Common myeloid progenitor, CD34-positive (primary cell): ENCODE measurements at regions not wholly inside any gene's neighbourhood (a gene's known extent, or its start where the extent isn't known, plus 50 kb on each side); places are given as distances from the start of the nearest gene placed in this dataset.

Source experiments
- CTCF ChIA-PET: fragments of 350-600 bp; sonication (Branson Sonifier 250); formaldehyde crosslinking; loops from one replicate; lab custom pipeline; 2021; ENCODE audit warnings: antibody characterized with exemption; lab: Charles Lee
- POLR2A ChIA-PET: fragments of 350-600 bp; sonication (Branson Sonifier 250); formaldehyde crosslinking; loops from one replicate; lab custom pipeline; 2021; ENCODE audit warnings: antibody characterized with exemption; lab: Charles Lee
- DNase-seq, 3 donors: peaks; one replicate each; pipeline versions ENCODE4 v3.0.0 to v3.0.0-alpha.2; 2013
- H3K27ac ChIP-seq, 2 experiments: 1 replicate in 1 of 2; 2 replicates in 1 of 2; pipeline ENCODE4 v1.7.0; 2013; ENCODE audit warnings: inconsistent platforms in 2 of 2, low read length in 2 of 2, mild to moderate bottlenecking in 2 of 2, low read depth in 1 of 2, moderate library complexity in 1 of 2; ENCODE audit not compliant: severe bottlenecking in 2 of 2, insufficient read depth in 1 of 2, poor library complexity in 1 of 2
- H3K27me3 ChIP-seq, 5 experiments: replicated peaks in 2 of 5; 1 replicate in 3 of 5; 2 replicates in 2 of 5; pipeline versions ENCODE4 v1.6.1 to v1.7.0; 2013; ENCODE audit warnings: low read length in 4 of 5, mild to moderate bottlenecking in 2 of 5, moderate library complexity in 2 of 5, inconsistent platforms in 1 of 5; ENCODE audit not compliant: insufficient read depth in 5 of 5, control insufficient read depth in 4 of 5
- H3K36me3 ChIP-seq, 4 experiments: 1 replicate in 2 of 4; 2 replicates in 2 of 4; pipeline versions ENCODE4 v1.6.1 to v1.7.0; 2013; ENCODE audit warnings: low read length in 3 of 4, control low read depth in 1 of 4, mild to moderate bottlenecking in 1 of 4; ENCODE audit not compliant: control insufficient read depth in 4 of 4, insufficient read depth in 4 of 4
- H3K4me1 ChIP-seq, 4 experiments: 1 replicate in 3 of 4; 2 replicates in 1 of 4; pipeline versions ENCODE4 v1.6.1 to v1.7.1; 2013; ENCODE audit warnings: low read length in 3 of 4, mild to moderate bottlenecking in 3 of 4, control low read depth in 1 of 4, inconsistent platforms in 1 of 4, moderate library complexity in 1 of 4; ENCODE audit not compliant: control insufficient read depth in 4 of 4, insufficient read depth in 4 of 4; ENCODE audit errors: control extremely low read depth in 1 of 4
- H3K4me3 ChIP-seq, 7 experiments: 1 replicate in 4 of 7; 2 replicates in 3 of 7; pipeline versions ENCODE4 v1.5.1 to v1.7.0; 2013; ENCODE audit warnings: mild to moderate bottlenecking in 7 of 7, low read length in 6 of 7, moderate library complexity in 6 of 7, inconsistent platforms in 2 of 7, low read depth in 2 of 7, control low read depth in 1 of 7; ENCODE audit not compliant: insufficient read depth in 4 of 7, control insufficient read depth in 1 of 7; ENCODE audit errors: extremely low read depth in 1 of 7
- H3K9me3 ChIP-seq, 5 experiments: 1 replicate in 4 of 5; 2 replicates in 1 of 5; pipeline versions ENCODE4 v1.6.1 to v1.7.1; 2013; ENCODE audit warnings: low read length in 4 of 5, mild to moderate bottlenecking in 2 of 5, inconsistent platforms in 1 of 5, low read depth in 1 of 5, moderate library complexity in 1 of 5; ENCODE audit not compliant: control insufficient read depth in 4 of 5, insufficient read depth in 2 of 5; ENCODE audit errors: control extremely low read depth in 1 of 5
- WGBS: methylation state at CpG from one replicate; pipeline ENCODE4 v1.1.5; 2013; ENCODE audit not compliant: insufficient coverage; 5-methylcytosine and 5-hydroxymethylcytosine counted together

GRCh38 chr9:71524996-71525580, 243.2 kb downstream of the CEMIP2 start:
- CTCF ChIA-PET, result no interaction called here
- Histone ChIP-seq H3K36me3 (no peaks in the 10 kb centered on the region), H3K9me3 (no peaks in the 10 kb centered on the region), H3K4me1 (peaks cover 0 to 2% (median 0%) of the 10 kb centered on the region in 4 experiments), H3K27me3 (no peaks in the 10 kb centered on the region), H3K4me3 (no peak overlapping the region), H3K27ac (no peak overlapping the region)
- no peak for DNase-seq
- POLR2A ChIA-PET, result no interaction called here
- WGBS, result 97% methylated on average over 11 of the region's 16 CpGs

DNA sequence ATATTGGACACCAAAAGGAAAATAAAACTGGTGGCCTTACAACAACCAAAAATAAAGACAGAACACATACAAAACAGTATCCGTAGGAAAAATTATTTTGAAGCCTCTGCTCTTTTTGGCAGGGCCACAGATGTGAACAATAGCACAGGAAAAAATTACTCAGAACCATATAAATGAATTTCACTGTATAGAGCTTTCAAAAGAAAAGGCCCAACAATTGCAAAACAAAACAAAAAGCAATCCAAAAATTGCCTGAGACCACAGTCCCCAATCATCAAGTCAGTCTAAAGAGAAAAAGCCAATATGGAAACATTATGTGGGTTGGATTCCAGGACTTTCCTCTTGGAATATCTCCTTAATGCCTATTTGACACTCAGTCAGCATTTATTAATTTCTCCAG, 243.8 kb downstream of the CEMIP2 start:
- CTCF ChIA-PET, result no interaction called here
- no CpG with 5 or more reads among the region's 1 CpG for WGBS

GRCh38 chr9:71521132-71521531, 247.2 kb downstream of the CEMIP2 start:
- no peak overlapping the region for H3K27ac ChIP-seq
- H3K4me1 ChIP-seq, result no peaks in the 10 kb centered on the region
- peaks cover 0 to 2% (median 0%) of the 10 kb centered on the region in 5 experiments for H3K27me3 ChIP-seq
- ChIA-PET CTCF (interaction anchor here (0.8 kb wide), 1 partner anchor 14 kb away, joined by 3 read pairs; no protein-coding TSS in a partner anchor), POLR2A (no interaction called here)
- no peaks in the 10 kb centered on the region for H3K9me3 ChIP-seq
- 97% methylated on average over 3 of the region's 3 CpGs for WGBS
- H3K4me3 ChIP-seq, result no peak overlapping the region
- DNase-seq, result no peak
- no peaks in the 10 kb centered on the region for H3K36me3 ChIP-seq

More for the DNA sequence above, 243.8 kb downstream of the CEMIP2 start:
- H3K27me3 ChIP-seq, result no peaks in the 10 kb centered on the region
- peaks cover 0 to 2% (median 0%) of the 10 kb centered on the region in 4 experiments for H3K4me1 ChIP-seq
- no peaks in the 10 kb centered on the region for H3K9me3 ChIP-seq
- no peak overlapping the region for H3K4me3 ChIP-seq
- no peak for DNase-seq
- H3K36me3 ChIP-seq, result no peaks in the 10 kb centered on the region
- no peak overlapping the region for H3K27ac ChIP-seq
- POLR2A ChIA-PET, result no interaction called here

DNA sequence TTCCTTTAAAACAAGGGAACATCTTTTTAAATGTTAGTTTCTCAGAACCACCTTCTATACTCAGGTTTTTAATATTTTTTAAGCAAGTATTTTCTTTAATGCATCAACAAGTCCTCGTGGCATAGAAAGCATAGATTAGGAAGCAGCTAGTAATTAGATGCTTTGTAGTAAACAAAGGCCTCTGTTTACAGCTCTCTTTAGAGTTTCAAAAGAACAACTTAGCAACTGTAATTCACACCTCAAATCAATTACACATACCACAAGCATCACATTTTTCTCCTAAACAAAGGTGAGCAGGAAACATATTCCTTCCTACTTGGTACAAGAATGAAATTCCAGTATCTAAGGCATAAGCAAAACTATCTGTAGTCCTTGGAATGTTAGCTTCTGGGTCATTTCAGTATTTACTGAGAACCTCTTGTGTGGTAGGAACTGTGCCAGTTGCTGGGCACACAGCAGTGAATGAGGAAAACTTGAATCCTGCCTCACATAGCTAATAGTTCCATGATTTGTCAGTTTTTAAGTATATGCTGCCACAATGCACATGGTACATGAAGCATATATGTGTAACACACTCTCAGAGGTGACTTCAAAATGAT, 249.1 kb downstream of the CEMIP2 start:
- POLR2A ChIA-PET, result no interaction called here
- Histone ChIP-seq H3K4me1 (no peaks in the 10 kb centered on the region), H3K4me3 (no peak overlapping the region), H3K9me3 (no peaks in the 10 kb centered on the region), H3K27me3 (peaks cover 0 to 2% (median 0%) of the 10 kb centered on the region in 5 experiments), H3K36me3 (no peaks in the 10 kb centered on the region), H3K27ac (no peak overlapping the region)
- no CpG with 5 or more reads among the region's 1 CpG for WGBS
- no peak for DNase-seq
- CTCF ChIA-PET, result interaction anchor here (0.7 kb wide), 1 partner anchor 28 kb away, joined by 3 read pairs; no protein-coding TSS in a partner anchor

DNA sequence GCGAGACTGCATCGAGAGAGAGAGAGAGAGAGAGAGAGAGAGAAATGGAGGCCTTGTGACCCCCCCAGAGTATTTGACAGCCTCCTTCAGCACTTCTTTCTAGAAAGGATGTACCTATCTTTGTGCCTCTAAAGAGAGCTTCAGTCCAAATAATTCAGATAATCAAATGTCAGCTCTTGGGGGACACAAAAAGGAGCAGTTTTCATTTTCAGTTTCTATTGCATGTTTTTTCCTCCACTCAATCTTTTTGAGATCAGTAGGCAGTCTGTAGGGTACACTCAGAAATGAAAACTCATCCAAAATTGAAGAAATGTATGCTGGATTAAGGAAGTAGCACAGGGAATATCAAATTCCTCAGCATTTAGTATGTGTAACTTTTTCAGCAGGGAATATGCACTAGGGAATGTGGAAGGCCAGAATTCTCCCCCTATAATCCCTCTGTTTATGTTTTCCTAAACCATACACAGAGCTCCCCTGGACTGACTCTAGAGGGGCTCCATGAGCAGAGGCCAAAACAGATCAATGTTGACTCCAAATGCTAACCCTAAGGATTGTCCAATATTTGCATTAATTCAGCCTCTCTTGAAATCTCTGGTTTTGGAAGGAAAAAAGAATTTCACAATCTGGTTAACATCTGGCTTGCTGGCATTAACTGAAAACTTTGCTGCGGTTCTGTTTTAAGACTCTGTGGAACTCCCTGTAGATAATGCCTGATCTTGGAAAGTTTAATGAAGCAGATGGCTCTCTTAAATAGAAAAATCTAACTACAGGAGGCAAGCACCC, 250.1 kb downstream of the CEMIP2 start:
- ChIA-PET POLR2A (no interaction called here), CTCF (interaction anchor here (0.6 kb wide), 1 partner anchor 208 kb away, joined by 3 read pairs; no protein-coding TSS in a partner anchor)
- no peak overlapping the region for H3K27ac ChIP-seq
- H3K4me1 ChIP-seq, result no peaks in the 10 kb centered on the region
- no peaks in the 10 kb centered on the region for H3K9me3 ChIP-seq
- 50% methylated on average over 1 of the region's 3 CpGs for WGBS
- DNase-seq, result no peak
- H3K36me3 ChIP-seq, result no peaks in the 10 kb centered on the region
- H3K4me3 ChIP-seq, result no peak overlapping the region
- H3K27me3 ChIP-seq, result peaks cover 0 to 2% (median 0%) of the 10 kb centered on the region in 5 experiments

GRCh38 chr9:71515626-71516025, 252.7 kb downstream of the CEMIP2 start:
- Histone ChIP-seq H3K9me3 (no peaks in the 10 kb centered on the region), H3K4me1 (no peaks in the 10 kb centered on the region), H3K27me3 (peaks cover 0 to 2% (median 0%) of the 10 kb centered on the region in 5 experiments), H3K27ac (no peak overlapping the region), H3K36me3 (no peaks in the 10 kb centered on the region), H3K4me3 (no peak overlapping the region)
- ChIA-PET POLR2A (no interaction called here), CTCF (no interaction called here)
- no peak for DNase-seq
- WGBS, result no CpG with 5 or more reads among the region's 1 CpG

- Histone ChIP-seq H3K4me1 (no peaks in the 10 kb centered on the region), H3K27me3 (peaks cover 0 to 2% (median 0%) of the 10 kb centered on the region in 5 experiments), H3K9me3 (no peaks in the 10 kb centered on the region), H3K36me3 (no peaks in the 10 kb centered on the region), H3K27ac (no peak overlapping the region), H3K4me3 (no peak overlapping the region)
- ChIA-PET POLR2A (no interaction called here), CTCF (no interaction called here)
- 98% methylated on average over 4 of the region's 4 CpGs for WGBS
- no peak for DNase-seq
Measured at GRCh38 chr9:71515107-71515506, 253.2 kb downstream of the CEMIP2 start.
